GM21360 (cell line): ENCODE measurements at regions not wholly inside any gene's neighbourhood (a gene's known extent, or its start where the extent isn't known, plus 50 kb on each side); places are given as distances from the start of the nearest gene placed in this dataset.

Experiments
- ATAC-seq: cut with Tn5 transposase; IDR thresholded peaks from one replicate; pipeline ENCODE4 v1.9.1; 2021; ENCODE audit warnings: mild to moderate bottlenecking, moderate library complexity; ENCODE audit not compliant: unreplicated experiment

DNA sequence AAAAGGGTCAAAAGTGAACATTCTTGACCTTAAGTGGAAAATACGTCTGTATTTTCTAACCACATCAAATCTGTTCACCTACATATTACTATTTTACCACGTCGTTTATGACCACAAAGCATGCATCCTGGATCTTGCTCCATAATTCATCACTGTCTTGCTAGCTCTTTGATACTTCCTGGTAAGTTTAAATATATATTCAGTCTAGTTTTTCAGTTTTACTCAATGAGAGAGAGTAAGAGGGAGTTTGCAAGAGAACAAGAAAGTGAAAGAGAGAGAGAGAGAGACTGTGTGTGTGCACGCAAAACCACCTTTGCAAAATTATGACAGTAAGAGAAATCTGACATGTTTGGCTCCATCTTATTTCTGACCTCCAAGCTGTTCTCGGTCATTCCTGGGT is 173.7 kb upstream of the GALNTL6 start:
- ATAC-seq, result peak; percentile 94

DNA sequence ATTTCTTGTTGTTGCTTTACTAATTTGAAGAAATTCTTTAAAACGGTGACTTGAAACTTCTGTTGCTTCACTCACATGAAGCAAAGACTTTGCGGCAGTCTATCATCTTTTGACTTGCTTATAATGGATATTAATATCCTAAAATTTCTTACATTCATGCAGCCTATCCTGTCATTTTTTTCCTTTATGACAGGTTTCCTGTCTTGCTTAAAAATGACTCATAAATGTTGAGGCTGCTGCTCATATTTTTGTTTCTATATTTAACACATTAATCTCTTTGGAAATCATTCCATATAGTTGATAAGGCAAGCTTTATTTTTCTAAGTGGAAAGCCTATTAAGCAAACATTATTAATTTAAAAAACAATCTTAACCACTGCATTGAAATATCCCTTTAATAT is 176.6 kb upstream of the GALNTL6 start:
- ATAC-seq, result no peak

DNA sequence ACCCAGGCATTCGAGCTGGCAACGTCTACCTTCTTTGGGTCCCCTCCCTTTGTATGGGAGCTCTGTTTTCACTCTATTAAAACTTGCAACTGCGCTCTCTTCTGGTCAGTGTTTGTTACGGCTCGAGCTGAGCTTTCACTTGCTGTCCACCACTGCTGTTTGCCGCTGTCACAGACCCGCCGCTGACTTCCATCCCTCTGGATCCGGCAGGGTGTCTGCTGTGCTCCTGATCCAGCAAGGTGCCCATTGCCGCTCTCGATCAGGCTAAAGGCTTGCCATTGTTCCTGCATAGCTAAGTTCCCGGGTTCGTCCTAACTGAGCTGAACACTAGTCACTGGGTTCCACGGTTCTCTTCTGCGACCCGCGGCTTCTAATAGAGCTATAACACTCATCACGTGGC is 183.5 kb upstream of the GALNTL6 start:
- ATAC-seq, result no peak

DNA sequence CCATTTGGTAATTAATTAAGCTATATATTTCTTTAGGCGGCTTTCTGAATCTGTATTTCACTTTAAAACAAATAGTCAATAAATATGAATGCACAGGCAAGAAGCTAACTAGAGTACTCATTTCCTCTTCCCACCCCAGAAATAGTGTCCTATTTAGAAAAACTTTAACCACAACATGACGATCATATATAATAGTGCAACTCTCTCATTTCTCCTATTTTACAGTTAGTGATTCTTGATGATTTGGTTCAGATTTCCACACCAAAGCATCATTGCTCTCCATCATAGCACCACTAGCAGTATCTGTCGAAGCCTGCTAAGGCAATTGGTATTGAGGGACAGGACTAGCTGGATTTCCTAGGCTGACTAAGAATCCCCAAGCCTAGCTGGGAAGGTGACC is 184.0 kb upstream of the GALNTL6 start:
- peak; percentile 95 for ATAC-seq

DNA sequence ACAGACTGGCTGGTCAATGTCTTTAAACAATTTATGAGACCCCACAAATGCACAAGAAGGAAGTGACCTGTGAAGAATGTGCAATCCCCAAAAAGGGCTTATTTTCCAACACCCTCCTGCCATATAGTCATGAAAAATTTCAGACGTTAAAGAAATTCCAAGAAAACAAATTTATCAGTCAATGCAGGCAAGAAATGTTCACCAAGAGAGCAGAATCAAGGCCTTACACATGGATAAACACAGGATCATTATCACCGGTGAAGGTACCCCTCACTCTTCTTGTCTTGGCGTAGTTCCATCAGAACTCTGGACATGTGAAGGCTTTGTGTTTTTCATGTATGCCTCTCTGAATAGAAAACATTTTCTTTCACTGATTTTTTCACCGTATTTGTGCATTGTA is 186.7 kb upstream of the GALNTL6 start:
- ATAC-seq, result no peak

- peak; percentile 59 for ATAC-seq
Observed at GRCh38 chr4:171622729-171623128, 190.5 kb upstream of the GALNTL6 start.

GRCh38 chr4:171621646-171622045 is 191.6 kb upstream of the GALNTL6 start:
- ATAC-seq, result peak; percentile 63

- no peak for ATAC-seq
Observed at GRCh38 chr4:171612907-171613306, 200.3 kb upstream of the GALNTL6 start.

DNA sequence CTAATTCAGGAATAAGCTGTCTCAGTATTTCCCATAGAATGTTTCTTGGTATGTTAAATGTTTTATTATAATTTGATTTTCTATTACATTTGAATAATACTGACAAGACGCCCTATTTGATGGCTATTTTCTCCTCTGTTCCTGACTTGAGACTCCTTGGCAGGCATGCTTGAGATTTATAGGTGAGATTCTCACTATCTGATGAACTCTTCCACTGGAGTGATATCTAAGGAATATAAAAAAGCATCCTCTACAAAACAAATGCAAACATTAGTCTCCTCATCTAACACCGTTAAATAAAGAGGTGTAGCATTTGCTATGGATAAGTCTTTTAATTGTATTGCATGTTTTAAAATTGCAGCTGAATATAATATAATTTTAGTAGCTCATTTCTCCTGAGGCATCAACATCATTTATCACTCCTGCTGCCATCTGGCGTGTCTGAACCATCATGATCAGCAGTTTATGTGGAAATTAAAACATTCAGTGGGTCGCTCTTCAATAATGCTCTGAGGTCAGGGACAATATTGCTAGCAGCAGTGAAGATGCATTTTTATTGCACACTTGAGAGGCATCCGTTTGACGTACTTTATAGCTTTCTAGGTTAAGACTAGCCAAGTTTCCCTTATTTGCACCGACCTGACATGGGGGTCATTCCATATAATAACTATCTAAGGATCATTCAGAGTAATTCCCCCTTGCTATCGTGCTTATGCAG is 210.4 kb upstream of the GALNTL6 start:
- no peak for ATAC-seq

DNA sequence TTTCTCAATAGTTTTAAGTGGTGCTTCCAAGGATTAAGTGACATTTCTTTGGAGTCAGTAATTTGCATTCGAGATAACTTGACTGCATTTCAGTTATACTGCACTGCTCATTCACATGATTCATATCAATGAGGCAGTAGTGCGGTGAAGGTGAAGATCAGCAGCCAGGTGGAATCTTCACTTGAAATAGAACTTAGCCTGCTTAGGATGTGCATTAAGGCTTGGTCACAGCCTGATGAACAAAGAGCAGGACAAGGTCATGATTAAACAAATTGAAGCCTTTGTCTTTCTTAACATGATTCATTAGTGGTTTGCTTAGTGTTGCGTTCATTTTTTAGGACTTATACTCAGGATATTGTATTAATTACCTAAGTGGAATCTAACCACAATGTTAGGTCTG is 212.1 kb upstream of the GALNTL6 start:
- ATAC-seq, result no peak

- no peak for ATAC-seq
Observed at GRCh38 chr4:171599628-171600027, 213.6 kb upstream of the GALNTL6 start.

DNA sequence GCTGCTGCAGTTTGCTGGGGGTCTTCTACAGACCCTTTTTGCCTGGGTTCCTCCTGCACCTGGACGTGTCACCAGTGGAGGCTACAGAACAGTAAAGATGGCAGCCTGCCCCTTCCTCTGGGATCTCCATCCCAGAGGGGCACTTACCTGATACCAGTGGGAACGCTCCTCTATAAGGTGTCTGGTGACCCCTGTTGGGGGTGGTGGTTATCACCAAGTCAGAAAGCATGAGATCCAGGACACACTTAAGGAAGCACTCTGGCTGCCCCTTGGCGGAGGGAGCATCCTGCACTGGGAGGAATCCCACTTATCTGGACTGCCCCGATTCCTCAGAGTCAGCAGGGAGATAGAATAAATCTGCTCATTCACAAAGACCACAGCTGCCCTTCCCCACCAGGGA is 218.9 kb upstream of the GALNTL6 start:
- ATAC-seq, result no peak

DNA sequence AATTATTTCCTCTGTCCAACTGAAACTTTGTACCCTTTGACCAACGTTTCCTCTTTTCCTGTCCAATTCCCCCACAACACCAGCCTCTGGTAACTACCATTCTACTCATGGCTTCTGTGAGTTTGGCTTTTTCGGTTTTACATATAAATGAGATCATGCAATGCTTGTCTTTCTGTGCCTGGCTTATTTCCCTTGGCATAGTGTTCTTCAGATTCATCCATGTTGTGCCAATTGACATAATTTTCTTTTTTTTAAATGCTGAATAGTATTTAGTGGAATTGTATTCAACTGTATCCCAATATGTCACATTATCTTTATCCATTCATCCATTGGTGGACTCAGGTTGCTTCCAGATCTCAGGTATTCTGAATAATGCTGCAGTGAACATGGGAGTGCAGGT is 222.5 kb upstream of the GALNTL6 start:
- ATAC-seq, result no peak

DNA sequence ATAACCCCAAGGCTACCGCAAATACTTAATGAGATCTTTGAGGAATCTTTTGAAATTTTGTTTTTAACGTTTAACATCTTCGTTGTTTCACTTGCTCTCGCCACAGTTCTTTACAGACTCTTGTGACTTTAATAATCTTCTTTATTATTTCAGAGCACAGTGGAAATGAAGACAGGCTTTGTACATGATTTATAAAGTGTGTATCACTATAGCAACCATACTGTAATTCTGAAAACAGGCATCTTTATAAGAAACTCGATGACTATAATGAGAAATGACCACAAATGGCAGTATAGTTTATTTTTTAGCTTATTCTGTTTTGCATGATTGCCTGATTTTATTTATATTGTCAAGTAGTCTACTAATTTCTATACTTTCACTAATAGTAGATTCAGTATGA is 224.4 kb upstream of the GALNTL6 start:
- no peak for ATAC-seq

- no peak for ATAC-seq
Observed at GRCh38 chr4:171588051-171588545, 225.1 kb upstream of the GALNTL6 start.

GRCh38 chr4:171583790-171584189 is 229.4 kb upstream of the GALNTL6 start:
- ATAC-seq, result peak; percentile 50

- ATAC-seq, result peak; percentile 57
Observed at GRCh38 chr4:171582961-171583581, 230.1 kb upstream of the GALNTL6 start.

- ATAC-seq, result no peak
Observed at GRCh38 chr4:171573181-171573580, 240.0 kb upstream of the GALNTL6 start.

DNA sequence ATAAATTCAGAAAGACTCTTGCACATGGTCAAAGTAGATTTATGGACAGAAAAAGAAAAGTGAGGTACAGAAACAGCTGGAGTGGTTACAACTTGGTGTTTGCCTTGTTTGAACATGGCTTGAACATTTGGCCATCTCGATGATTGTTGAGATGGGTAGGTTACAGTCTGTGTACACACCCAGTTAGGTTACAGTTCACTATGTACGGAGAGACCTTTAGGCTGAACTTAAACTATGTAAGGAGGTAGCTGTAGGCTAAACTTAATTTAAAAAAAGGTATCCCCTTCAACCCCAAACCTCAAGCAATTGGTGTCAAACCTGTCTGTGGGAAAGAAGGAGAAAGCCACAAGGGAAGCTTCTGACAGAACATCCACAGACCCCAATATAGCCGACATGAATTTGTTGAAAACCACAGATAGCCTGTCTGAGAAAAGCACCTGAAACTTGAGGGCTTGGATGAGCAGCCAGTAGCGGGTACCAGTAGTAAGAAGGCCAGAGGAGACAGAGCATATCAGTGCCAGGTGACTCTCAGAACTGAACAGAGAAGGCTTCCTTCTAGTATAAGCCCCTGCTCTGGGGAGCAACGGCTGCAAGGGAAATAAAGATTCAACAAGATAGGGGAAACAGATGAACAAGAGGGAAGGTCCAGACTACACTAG is 247.9 kb upstream of the GALNTL6 start:
- peak; percentile 87 for ATAC-seq

GRCh38 chr4:171561419-171561818 is 251.8 kb upstream of the GALNTL6 start:
- ATAC-seq, result peak; percentile 55

- ATAC-seq, result no peak
Observed at GRCh38 chr4:171553961-171554360, 259.2 kb upstream of the GALNTL6 start.

GRCh38 chr4:171542640-171543039 is 270.6 kb upstream of the GALNTL6 start:
- no peak for ATAC-seq
